SIG-M5 treated with dmso at 0.1 percent for 504 hours (cell line): ENCODE measurements at regions not wholly inside any gene's neighbourhood (a gene's known extent, or its start where the extent isn't known, plus 50 kb on each side); places are given as distances from the start of the nearest gene placed in this dataset.

Experiments
- DNase-seq: peaks from one replicate; lab custom pipeline; 2025; ENCODE audit not compliant: unreplicated experiment; lab: John Stamatoyannopoulos, UW

- DNase-seq, result no peak
Measured at GRCh38 chr6:140440223-140440835, 1065.9 kb upstream of the CITED2 start.

- no peak for DNase-seq
Measured at GRCh38 chr6:140438346-140438735, 1063.9 kb upstream of the CITED2 start.

GRCh38 chr6:140437619-140438345 lies 1063.3 kb upstream of the CITED2 start:
- no peak for DNase-seq

GRCh38 chr6:140436023-140436811 lies 1061.8 kb upstream of the CITED2 start:
- DNase-seq, result no peak

- no peak for DNase-seq
Measured at GRCh38 chr6:140434761-140435160, 1060.3 kb upstream of the CITED2 start.

- no peak for DNase-seq
Measured at GRCh38 chr6:140433072-140433471, 1058.6 kb upstream of the CITED2 start.

- no peak for DNase-seq
Measured at GRCh38 chr6:140427842-140428241, 1053.4 kb upstream of the CITED2 start.

GRCh38 chr6:140414966-140415620 lies 1040.6 kb upstream of the CITED2 start:
- no peak for DNase-seq

GRCh38 chr6:140403020-140403419 lies 1028.6 kb upstream of the CITED2 start:
- DNase-seq, result no peak

GRCh38 chr6:140401761-140402160 lies 1027.3 kb upstream of the CITED2 start:
- no peak for DNase-seq

- DNase-seq, result no peak
Measured at GRCh38 chr6:140398076-140398475, 1023.6 kb upstream of the CITED2 start.

GRCh38 chr6:140397106-140397505 lies 1022.7 kb upstream of the CITED2 start:
- DNase-seq, result no peak

GRCh38 chr6:140393665-140394540 lies 1019.5 kb upstream of the CITED2 start:
- no peak for DNase-seq

GRCh38 chr6:140388815-140389214 lies 1014.4 kb upstream of the CITED2 start:
- DNase-seq, result no peak

GRCh38 chr6:140388192-140388802 lies 1013.8 kb upstream of the CITED2 start:
- no peak for DNase-seq

- DNase-seq, result no peak
Measured at GRCh38 chr6:140385679-140386078, 1011.2 kb upstream of the CITED2 start.

- DNase-seq, result peak; percentile 42
Measured at GRCh38 chr6:140382355-140382754, 1007.9 kb upstream of the CITED2 start.

GRCh38 chr6:140380427-140381218 lies 1006.2 kb upstream of the CITED2 start:
- DNase-seq, result peak; percentile 44

GRCh38 chr6:140379919-140380318 lies 1005.5 kb upstream of the CITED2 start:
- no peak for DNase-seq
